ENCODE measurements at regions not wholly inside any gene's neighbourhood (a gene's known extent, or its start where the extent isn't known, plus 50 kb on each side); places are given as distances from the start of the nearest gene placed in this dataset.

GRCh38 chr6:167648501-167649278 is 178.0 kb upstream of the AFDN start:
- DNase-seq (ENCODE audit: low read depth): no peak
- TF ChIP-seq CTCF (IDR thresholded peaks at IDR 0.05; ENCODE audit: low read length, missing control alignments): no peak

GRCh38 chr6:167649476-167649875 is 177.2 kb upstream of the AFDN start:
- H3K4me3 ChIP-seq (replicated peaks; ENCODE audit: low read depth, low read length): no peak overlapping the region
- no peak for TF ChIP-seq CTCF (IDR thresholded peaks at IDR 0.05; ENCODE audit: low read length, missing control alignments)
- DNase-seq (ENCODE audit: low read depth): no peak

More at GRCh38 chr6:167648501-167649278, 178.0 kb upstream of the AFDN start:
- no peak overlapping the region for H3K4me3 ChIP-seq (replicated peaks; ENCODE audit: low read depth, low read length)

GRCh38 chr6:167650730-167651317 is 175.9 kb upstream of the AFDN start:
- no peak for DNase-seq (ENCODE audit: low read depth)
- no peak for TF ChIP-seq CTCF (IDR thresholded peaks at IDR 0.05; ENCODE audit: low read length, missing control alignments)
- no peak overlapping the region for H3K4me3 ChIP-seq (replicated peaks; ENCODE audit: low read depth, low read length)

GRCh38 chr6:167651318-167652041 is 175.2 kb upstream of the AFDN start:
- no peak for TF ChIP-seq CTCF (IDR thresholded peaks at IDR 0.05; ENCODE audit: low read length, missing control alignments)
- H3K4me3 ChIP-seq (replicated peaks; ENCODE audit: low read depth, low read length): no peak overlapping the region
- no peak for DNase-seq (ENCODE audit: low read depth)

- DNase-seq (ENCODE audit: low read depth): no peak
- TF ChIP-seq CTCF (IDR thresholded peaks at IDR 0.05; ENCODE audit: low read length, missing control alignments): no peak
- H3K4me3 ChIP-seq (replicated peaks; ENCODE audit: low read depth, low read length): no peak overlapping the region
Measured at GRCh38 chr6:167652042-167652700, 174.5 kb upstream of the AFDN start.

GRCh38 chr6:167652701-167653095 is 174.0 kb upstream of the AFDN start:
- TF ChIP-seq CTCF (IDR thresholded peaks at IDR 0.05; ENCODE audit: low read length, missing control alignments): no peak

More at GRCh38 chr6:167652701-167653095, 174.0 kb upstream of the AFDN start:
- no peak overlapping the region for H3K4me3 ChIP-seq (replicated peaks; ENCODE audit: low read depth, low read length)
- no peak for DNase-seq (ENCODE audit: low read depth)

All from fibroblast of pulmonary artery (primary cell).